ENCODE measurements at regions not wholly inside any gene's neighbourhood (a gene's known extent, or its start where the extent isn't known, plus 50 kb on each side); places are given as distances from the start of the nearest gene placed in this dataset.
A peak's percentile ranks its signal among the peaks of the same experiment; 100 is the strongest.

DNA sequence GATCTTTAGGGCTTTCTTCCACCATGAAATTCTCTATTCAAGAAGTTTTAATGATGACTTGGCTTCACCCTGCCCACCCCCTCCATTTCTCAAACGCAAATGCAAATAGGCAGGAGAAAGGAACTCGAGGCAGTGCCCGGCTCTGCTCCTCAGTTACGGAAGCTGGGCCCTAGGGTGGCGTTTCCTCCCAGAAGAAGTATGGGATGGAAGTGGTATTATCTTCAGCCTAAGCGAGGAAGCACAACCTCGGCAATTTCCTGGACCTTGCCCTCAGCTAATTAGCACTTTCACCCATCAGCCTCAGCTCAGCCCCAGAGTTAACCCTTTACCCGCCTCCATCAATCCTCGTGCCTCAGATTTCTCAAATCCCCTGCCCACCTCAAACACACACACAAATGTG, 58.2 kb upstream of the LRRC55 start:
- no peak overlapping the region for H3K27ac ChIP-seq
- TF ChIP-seq, protein P1, sequence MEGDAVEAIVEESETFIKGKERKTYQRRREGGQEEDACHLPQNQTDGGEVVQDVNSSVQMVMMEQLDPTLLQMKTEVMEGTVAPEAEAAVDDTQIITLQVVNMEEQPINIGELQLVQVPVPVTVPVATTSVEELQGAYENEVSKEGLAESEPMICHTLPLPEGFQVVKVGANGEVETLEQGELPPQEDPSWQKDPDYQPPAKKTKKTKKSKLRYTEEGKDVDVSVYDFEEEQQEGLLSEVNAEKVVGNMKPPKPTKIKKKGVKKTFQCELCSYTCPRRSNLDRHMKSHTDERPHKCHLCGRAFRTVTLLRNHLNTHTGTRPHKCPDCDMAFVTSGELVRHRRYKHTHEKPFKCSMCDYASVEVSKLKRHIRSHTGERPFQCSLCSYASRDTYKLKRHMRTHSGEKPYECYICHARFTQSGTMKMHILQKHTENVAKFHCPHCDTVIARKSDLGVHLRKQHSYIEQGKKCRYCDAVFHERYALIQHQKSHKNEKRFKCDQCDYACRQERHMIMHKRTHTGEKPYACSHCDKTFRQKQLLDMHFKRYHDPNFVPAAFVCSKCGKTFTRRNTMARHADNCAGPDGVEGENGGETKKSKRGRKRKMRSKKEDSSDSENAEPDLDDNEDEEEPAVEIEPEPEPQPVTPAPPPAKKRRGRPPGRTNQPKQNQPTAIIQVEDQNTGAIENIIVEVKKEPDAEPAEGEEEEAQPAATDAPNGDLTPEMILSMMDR (conservative IDR thresholded peaks at IDR 0.05) = no peak
- TF ChIP-seq ZFX (IDR thresholded peaks at IDR 0.05) = no peak

GRCh38 chr11:57124505-57124904, 57.2 kb upstream of the LRRC55 start:
- TF ChIP-seq ZFX (IDR thresholded peaks at IDR 0.05) = no peak
- TF ChIP-seq, protein P1 (conservative IDR thresholded peaks at IDR 0.05) = no peak
- H3K27ac ChIP-seq = no peak overlapping the region

GRCh38 chr11:57124917-57125316, 56.8 kb upstream of the LRRC55 start:
- TF ChIP-seq, protein P1 (conservative IDR thresholded peaks at IDR 0.05) = no peak
- no peak for TF ChIP-seq ZFX (IDR thresholded peaks at IDR 0.05)
- no peak overlapping the region for H3K27ac ChIP-seq

DNA sequence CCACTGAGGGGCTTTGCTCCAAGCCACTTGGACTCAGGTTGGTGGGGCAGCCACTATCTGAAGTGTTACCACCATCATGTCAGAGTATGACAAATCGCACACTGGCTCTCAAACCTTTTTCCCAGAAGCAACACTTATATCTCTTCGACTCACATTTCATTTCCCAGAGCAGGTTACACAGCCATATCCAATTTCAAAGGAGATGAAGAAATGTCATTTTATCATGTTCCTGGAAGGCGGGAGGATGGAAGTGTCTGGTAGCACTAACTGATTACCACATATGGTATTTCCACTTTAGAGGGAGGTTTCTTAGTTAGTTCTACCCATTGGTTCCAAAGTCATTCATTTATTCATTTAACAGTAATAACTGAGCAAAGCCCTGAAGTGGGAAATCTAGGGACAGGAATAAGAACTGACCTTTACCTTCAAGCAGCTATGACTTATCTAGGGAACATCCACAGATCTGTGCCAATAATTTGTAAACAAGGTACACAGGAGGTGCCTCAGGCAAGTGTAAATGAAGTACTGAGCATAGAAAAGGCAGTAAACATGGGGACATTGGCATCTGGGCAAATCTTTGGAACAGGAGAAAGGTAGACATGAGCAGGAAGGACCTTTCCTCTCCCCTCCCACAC, 54.9 kb upstream of the LRRC55 start:
- H3K27ac ChIP-seq = no peak overlapping the region
- no peak for TF ChIP-seq ZFX (IDR thresholded peaks at IDR 0.05)

- TF ChIP-seq ZFX (IDR thresholded peaks at IDR 0.05) = no peak
- TF ChIP-seq, protein P1 (conservative IDR thresholded peaks at IDR 0.05) = peak; percentile 78
- no peak overlapping the region for H3K27ac ChIP-seq
Observed at GRCh38 chr11:57131080-57131790, 50.5 kb upstream of the LRRC55 start.

All from C4-2B (cell line).